HL-60 (cell line): ENCODE measurements at regions not wholly inside any gene's neighbourhood (a gene's known extent, or its start where the extent isn't known, plus 50 kb on each side); places are given as distances from the start of the nearest gene placed in this dataset.

Source experiments
- CTCF ChIP-seq: IDR thresholded peaks from one replicate; pipeline ENCODE4 v1.5.1; 2011; ENCODE audit warnings: low read length, control low read depth, inconsistent platforms; ENCODE audit not compliant: insufficient read depth
- POLR2AphosphoS5 ChIP-seq: IDR thresholded peaks from 2 replicates; pipeline ENCODE4 v1.6.1; 2012; ENCODE audit warnings: low read depth
- REST ChIP-seq: IDR thresholded peaks from 2 replicates; pipeline ENCODE4 v1.6.1; 2012; ENCODE audit warnings: low read depth; ENCODE audit not compliant: insufficient replicate concordance

GRCh38 chr2:16107246-16107645, 166.9 kb downstream of the MYCN start:
- no peak for TF ChIP-seq POLR2AphosphoS5
- no peak for TF ChIP-seq CTCF
- no peak for TF ChIP-seq REST
